NCI-H82 (cell line): ENCODE measurements at regions not wholly inside any gene's neighbourhood (a gene's known extent, or its start where the extent isn't known, plus 50 kb on each side); places are given as distances from the start of the nearest gene placed in this dataset.
A peak's percentile ranks its signal among the peaks of the same experiment; 100 is the strongest.
"Not testable (repeated sequence)": the region's sequence is repeated elsewhere in the genome, so short reads cannot be mapped to it uniquely, and the experiment has no call there.

Experiments
- DNase-seq: peaks from one replicate; lab custom pipeline; 2025; lab: John Stamatoyannopoulos, UW

DNA sequence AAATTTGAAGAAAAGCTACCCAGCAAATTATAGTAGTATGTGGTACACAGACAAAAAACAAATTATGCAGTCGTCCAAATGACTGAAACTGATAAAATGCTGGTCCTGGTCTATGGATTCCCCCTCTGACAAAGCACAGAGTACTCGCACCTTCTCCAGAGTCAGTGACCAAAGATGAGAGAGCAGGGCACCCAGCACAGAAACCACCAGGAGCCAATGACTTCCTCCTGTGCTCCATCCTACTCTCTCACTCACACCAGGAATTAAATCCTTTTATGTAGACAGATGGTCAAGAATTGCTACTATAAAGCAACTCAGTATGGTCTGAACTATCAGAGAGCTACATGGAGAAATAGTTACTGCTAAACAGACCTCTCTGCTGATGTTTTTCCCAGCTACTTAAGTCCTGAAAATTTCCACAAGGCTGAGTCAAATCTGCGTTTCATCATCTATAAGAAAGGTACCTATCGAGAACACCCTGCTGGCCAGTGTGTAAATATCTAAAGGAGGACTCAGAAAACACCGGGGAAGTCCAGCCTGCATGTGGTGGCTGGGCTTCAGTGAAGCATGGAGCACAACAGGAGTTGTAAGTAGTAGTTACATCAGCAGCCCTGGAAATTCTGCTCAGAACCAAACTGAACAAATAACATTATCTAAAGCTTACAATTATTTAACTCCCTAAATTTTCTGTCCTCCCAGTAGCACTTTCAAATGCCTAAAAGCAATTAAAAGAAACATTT is 84.5 kb upstream of the FBXO28 start:
- DNase-seq: peak; percentile 67

DNA sequence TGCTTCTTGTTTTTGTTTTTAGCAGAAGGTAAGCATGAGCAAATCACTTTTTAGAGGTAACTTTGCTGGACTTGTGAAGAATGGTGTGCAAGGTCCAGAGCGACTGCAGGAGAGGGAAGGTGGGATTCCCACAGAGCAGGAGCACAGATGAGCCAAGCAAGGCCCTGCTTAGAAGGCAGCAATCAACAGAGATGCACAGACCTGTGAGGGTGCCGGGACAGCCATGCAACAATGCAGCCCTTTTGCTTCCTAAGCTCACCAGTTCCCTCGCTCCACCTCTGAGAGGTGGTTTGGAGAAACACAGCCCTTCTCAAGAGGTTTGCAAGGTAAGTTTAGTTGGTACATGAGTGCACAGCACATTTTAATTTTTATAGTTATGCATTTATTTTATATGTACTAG is 85.1 kb upstream of the FBXO28 start:
- not testable (repeated sequence) for DNase-seq

DNA sequence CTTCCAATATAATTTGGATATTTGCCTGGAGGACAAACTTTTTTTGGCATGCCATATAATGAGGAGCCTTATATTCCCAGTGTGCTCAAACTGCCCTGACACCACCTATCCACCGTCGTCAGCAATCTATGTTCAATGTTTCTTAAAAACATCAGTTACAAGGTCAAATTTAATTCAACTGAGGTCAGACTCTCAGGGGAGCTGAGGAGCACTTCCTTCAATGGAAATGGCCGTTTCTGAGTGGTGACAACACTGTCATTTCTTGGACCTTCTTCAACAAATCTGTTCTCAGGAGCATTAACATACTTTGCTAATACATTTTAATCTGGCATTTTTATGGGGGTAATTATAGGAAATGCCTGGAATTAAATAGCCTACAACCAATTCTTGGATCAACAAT is 90.8 kb upstream of the FBXO28 start:
- DNase-seq: not testable (repeated sequence)

DNA sequence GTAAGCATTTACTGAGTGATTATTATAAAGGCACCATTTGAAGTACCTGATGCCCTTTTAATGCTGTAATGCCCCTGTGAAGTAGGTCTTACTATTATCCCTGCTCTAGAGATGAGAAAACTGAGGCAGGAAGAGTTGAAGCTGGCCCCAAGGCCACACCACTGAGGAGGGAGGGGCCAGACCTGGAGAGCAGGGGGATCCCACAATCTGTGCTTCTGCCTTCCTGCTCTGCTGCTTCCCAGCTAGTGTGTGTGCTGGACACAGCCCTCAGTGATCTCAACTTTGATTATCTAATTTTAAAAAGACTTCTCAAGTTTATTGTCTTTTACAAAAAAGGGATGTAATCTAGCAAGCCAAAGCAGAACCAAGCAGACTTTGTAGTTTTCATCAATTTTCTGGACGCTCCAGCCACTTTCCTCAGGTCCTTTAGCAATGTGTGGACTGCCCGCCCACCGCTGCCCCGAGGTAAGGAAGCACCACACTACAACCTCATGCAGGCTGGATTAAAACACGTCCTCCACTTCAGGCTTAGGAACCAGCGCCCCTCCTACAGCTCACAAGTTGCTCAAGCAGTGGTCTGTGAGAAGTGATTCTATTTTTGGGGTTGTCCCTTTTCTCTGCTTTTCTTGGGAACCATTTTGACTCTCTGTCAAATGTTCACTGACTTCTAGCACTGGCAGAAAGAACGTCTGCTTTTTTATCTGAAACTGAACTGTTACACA is 91.5 kb upstream of the FBXO28 start:
- DNase-seq: peak; percentile 30

DNA sequence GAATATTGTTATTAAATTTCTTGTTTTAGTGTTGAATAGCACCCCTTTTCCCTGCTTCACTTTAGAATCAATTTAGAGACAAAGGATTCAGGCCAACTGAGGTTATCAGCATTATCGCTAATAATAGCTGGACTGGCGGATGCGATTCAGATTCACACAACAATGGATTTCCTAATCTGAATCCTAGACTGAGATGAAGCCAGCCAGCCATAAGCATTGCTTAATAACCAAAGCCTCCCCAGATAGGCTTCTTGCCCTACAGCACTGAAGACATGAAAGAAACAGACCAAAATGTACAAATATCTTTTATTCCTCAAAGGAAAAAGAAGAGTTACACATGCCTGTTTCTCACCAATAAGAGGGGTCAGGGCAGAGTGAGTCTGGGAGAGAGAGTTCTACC is 94.0 kb upstream of the FBXO28 start:
- not testable (repeated sequence) for DNase-seq

DNA sequence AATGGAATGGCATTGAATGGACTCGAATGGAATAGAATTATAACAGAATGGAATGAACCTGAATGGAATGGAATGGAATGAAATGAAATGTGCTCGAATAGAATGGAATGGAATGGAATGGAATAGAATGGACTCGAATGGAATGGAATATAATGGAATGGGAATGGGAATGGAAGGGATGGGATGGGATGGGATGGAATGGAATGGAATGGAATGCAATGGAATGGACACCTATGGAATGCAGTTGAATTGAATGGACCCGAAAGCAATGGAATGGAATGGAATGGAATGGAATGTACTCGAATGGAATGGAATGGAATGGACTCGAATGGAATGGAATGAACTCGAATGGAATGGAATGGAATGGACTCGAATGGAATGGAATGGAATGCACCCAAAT is 98.1 kb upstream of the FBXO28 start:
- DNase-seq: not testable (repeated sequence)

DNA sequence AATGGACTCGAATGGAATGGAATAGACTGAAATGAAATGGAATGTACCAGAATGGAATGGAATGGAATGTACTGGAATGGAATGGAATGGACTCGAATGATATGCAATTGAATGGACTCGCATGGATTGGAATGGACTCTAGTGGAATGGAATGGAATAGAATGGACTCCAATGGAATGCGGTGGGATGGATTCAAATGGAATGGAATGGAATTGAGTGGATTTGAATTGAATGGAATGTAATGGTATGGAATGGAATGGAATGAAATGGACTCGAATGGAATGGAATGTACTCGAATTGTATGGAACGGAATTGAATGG is 99.6 kb upstream of the FBXO28 start:
- DNase-seq: no peak

DNA sequence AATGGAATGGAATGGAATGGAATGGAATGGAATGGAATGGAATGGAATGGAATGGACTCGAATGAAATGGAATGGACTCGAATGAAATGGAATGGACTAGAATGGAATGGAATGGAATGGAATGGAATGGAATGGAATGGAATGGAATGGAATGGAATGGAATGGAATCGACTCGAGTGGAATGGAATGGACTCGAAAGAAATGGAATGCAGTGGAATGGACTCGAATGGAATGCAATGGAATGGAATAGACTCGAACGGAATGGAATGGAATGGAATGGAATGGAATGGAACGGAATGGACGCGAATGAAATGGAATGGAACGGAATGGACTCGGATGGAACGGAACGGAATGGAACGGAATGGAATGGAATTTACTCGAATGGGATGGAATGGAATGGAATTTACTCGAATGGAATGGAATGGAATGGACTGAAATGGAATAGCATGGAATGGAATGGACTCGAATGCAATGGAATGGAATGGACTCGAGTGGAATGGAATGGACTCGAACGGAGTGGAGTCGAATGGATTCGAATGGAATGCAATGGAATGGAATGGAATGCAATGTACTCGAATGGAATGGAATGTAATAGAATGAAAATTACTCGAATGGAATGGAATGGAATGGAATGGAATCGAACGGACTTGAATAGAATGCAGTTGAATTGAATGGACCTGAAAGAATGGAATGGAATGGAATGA is 100.1 kb upstream of the FBXO28 start:
- not testable (repeated sequence) for DNase-seq

DNA sequence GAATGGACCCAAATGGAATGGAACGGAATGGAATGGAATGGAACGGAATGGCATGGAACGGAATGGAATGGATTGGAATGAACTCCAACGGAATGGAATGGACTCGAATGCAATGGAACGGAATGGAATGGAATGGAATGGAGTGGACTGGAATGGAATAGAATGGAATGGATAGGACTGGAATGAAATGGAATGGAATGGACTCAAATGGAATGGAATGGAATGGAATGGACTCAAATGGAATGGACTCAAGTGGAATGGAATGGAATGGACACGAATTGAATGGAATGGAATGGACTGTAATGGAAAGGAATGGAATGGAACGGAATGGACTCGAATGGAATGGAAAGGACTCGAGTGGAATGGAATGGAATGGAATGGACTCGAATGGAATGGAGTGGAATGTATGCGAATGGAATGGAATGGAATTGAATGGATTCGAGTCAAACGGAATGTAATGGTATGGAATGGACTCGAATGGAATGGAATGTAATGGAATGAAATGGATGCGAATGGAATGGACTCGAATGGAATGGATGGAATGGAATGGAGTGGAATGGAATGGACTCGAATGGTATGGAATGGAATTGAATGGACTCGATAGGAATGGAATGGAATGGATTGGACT is 101.0 kb upstream of the FBXO28 start:
- not testable (repeated sequence) for DNase-seq

DNA sequence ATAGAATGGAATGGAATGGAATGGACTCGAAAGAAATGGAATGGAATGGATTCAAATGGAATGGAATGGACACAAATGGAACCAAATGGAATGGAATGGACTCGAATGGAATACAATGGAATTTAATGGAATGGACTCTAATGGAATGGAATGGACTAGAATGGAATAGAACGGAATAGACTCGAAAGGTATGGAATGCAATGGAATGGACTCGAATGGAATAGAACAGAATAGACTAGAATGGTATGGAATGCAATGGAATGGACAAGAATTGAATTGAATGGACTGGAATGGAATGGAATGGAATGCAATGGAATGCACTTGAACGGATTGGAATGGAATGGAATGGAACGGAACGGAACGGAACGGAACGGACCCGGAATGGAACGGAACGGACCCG is 101.7 kb upstream of the FBXO28 start:
- DNase-seq: not testable (repeated sequence)

DNA sequence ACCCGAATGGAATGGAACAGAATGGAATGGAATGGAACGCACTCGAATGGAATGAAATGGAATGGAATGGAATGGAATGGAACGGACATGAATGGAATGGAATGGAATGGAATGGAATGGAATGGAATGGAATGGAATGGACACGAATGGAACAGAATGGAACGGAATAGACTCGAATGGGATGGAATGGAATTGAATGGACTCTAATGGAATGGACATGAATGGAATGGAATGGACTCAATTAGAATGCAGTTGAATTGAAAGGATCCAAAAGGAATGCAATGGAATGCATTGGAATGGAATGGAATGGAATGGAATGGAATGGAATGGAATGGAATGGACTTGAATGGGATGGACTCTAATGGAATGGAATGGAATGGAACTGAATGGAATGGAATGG is 102.2 kb upstream of the FBXO28 start:
- not testable (repeated sequence) for DNase-seq

DNA sequence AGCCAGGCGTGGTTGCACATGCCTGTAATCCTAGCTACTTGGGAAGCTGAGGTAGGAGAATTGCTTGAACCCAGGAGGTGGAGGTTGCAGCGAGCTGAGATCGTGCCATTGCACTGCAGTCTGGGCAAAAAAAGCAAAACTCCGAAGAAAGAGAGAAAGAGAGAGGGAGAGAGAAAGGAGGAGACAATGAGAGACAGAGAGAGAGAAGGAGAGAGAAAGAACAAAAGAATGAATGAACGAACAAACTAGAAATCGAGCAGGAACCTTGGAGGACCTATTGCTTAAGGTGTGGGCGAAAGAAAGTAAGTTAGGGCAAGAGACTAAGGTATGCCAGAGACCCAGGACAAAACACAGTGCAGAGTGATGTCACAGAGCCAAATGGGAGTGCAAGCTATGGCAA is 102.8 kb upstream of the FBXO28 start:
- not testable (repeated sequence) for DNase-seq

DNA sequence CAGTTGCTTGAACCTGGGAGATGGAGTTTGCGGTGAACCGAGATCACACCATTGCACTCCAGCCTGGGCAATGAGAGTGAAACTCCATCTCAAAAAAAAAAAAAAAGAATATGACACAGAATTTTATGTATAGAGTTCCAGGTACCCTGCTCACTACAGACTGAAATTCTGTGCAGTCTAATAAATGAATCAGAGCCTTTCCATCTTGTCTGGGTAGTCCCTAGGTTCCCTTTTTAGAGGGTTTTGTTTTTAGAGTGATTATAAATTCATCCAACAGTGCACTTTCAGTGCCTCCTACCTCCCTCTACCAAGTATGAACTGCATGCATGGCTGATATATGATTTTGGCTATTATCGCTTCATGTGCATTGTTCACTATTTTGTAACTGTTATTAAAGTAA is 107.9 kb upstream of the FBXO28 start:
- not testable (repeated sequence) for DNase-seq

DNA sequence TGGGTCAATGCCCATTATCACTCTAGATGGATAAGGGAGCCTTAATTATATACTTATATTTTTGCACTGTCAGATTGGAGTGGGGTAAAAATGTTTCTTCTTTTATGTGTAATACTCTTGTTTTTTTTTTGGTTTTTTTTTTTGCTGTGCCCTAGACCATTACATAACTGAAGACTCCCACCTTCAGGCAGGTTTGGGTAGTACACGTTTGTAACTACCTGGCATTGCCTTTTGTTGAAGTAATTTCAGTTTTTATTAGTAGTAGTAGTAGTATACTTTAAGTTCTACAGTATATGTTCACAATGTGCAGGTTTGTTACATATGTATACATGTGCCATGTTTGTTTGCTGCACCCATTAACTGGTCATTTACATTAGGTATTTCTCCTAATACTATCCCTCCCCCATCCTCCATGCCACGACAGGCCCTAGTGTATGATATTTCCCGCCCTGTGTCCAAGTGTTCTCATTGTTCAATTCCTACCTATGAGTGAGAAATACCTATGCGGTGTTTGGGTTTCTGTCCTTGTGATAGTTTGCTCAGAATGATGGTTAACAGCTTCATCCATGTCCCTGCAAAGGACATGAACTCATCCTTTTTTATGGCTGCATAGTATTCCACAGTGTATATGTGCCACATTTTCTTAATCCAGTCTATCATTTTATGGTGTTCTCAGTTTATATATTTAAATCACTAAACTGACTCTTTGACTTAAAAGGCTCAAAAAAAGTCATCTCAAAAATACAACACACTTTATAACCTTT is 109.2 kb upstream of the FBXO28 start:
- DNase-seq: peak; percentile 66

DNA sequence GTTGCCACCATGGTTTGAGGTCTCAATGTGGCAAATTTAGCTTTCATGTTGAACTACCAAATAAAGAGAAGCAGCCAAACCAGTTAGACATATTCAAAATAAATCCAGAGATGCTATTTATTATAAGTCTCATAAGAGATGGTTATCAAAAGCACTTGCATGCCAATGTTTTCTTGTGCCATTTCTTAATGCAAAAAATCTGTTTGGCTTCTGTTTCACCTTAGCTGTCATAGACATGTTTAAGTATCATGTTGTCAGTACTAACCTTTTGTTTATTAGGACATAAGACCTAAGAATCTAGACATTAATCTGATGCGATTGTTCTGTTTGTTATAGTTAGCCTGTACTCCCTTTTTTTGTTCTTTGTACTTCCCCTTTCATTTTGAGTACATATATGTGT is 110.0 kb upstream of the FBXO28 start:
- not testable (repeated sequence) for DNase-seq

DNA sequence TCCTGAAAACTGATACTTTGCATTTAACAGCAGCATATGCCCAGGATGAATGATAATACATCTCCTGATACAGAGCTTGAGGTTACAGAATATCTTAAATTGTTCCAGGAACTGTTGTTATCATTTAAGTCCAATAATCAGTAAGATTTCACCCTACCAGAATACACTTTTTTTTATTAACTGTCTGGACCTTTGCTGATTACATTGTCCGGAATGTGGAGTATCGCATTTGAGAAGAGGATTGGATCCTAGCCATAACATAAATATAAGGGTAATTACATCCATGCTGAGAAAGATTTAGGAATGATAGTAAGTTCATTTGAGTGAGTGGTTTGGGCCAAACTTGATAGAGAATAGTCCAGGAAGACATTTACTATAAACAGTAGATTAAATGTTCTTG is 112.2 kb upstream of the FBXO28 start:
- not testable (repeated sequence) for DNase-seq

DNA sequence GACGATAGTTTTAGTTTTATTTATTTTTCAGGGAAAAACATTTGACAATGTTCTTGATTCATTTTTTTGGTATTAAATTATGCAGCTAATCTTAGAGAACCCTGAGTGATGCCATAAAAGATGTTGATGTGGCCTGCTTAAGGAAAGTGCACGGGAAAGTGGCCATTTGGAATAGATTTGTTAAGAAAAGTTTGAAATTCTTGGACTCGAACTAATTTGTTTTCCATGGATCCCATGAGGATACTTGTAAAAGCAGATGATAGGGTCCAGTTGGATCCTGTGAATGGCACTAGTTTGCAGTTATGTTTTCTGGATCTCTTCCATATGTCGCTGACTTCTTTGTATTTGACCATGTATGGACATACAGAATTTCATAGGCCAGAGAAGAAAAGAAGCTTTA is 114.2 kb upstream of the FBXO28 start:
- DNase-seq: not testable (repeated sequence)

DNA sequence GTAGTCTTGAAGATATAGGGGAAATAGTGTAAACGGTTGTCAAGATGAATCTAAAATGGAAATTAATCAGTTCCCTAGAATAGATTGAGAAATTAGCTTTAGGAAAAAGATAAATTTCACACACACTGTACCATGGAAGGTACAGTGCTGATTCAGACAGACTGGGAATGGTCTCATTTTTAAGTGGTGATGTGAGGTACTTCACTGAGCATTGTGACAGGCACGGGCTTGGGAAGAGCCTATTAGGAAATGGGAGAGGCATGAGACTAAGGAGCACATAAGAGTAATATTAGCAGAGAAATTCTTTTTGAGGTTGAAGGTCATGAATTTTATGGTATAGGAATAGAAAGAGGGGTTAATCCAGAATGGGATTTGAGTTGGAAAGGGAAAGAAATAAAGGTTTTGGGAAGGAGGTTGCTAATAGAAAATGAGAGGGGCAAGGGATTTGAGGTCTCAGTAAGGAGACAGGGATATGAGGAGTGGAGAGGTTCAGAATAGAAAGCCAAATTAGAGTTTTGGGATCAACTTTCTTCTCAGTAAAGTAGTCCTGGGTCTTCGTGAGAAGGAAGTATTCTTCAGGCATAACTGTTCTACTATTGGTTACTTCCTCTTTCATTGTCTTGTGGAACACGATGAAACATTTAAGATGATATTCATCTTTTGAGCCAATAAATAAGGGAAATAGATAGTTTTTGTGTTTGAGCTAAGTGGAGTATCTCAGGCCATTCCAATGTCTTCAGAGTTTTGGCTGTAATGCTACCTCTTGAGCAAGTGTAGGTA is 115.0 kb upstream of the FBXO28 start:
- not testable (repeated sequence) for DNase-seq

DNA sequence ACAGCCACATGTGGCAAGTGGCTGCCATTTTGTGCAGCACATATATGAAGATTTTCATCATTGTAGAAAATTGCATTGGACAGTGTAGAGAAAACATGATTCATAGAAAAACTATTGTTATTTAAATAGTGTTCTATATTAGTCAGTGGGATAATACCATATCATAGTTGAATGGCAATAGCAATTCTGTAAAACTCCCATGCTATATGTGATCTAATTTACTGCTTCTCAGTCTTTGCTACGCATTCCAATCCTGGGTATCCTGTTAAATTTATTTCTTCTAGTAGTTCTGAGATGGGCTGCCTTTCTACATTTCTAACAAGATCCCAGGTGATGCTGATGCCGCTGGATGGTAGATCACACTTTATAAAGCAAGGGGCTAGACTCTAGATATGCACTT is 117.5 kb upstream of the FBXO28 start:
- not testable (repeated sequence) for DNase-seq

DNA sequence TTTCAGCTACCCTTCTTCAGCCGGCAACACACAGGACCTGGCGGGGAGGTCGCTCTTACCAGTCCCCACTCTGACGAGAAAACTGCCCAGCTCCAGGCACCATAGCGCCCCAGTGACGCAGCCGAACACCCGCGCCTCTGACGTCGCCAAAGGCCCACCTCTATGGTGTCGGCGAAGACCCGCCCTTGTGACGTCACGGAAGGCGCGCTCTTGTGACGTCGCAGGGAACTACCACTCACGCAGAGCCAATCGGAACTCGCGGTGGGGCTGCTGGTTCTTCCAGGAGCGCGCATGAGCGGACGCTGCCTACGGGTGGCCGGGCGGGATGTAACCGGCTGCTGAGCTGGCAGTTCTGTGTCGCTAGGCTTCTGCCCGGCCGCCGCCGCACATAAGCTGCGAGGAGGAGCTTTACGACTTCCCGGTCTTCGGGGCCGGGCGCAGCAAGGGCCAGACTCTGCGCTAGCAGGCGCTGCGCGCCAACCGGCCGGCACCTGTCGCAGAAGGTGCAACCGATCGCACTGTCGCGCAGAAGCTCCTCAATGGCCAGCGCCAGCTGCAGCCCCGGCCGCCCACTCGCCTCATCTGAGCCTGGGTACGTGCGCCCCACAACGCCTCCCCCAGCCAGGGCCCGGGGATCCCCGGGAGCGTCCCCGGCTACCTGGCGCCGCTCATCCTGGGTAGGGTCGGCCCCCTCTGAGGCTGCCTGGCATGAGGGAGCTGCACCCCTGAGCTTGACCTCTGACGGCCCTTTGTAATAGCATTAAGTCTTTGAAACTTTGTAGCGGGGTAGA is 121.3 kb upstream of the FBXO28 start:
- DNase-seq: peak; percentile 100
